AG04450 (cell line): ENCODE measurements at regions not wholly inside any gene's neighbourhood (a gene's known extent, or its start where the extent isn't known, plus 50 kb on each side); places are given as distances from the start of the nearest gene placed in this dataset.

Experiments
- CTCF ChIA-PET: fragments of 300-600, 350-600 bp; formaldehyde crosslinking; extraction: SDS; loops from one replicate; lab custom pipeline; 2022; ENCODE audit warnings: antibody characterized with exemption, inconsistent platforms; lab: Charles Lee
- POLR2A ChIA-PET: fragments of 350-600 bp; formaldehyde crosslinking; extraction: SDS; loops from one replicate; lab custom pipeline; 2021; ENCODE audit warnings: antibody characterized with exemption, inconsistent platforms; lab: Yijun Ruan, JAX
- DNase-seq: peaks from one replicate; pipeline ENCODE4 v3.0.0-alpha.2; 2011; ENCODE audit warnings: low read depth, low spot score
- H3K27ac ChIP-seq: one replicate; pipeline ENCODE4 v1.5.1; 2012; ENCODE audit warnings: low read depth, low read length, control low read depth
- H3K27me3 ChIP-seq: one replicate; pipeline ENCODE4 v1.6.0; 2012; ENCODE audit warnings: low read length; ENCODE audit not compliant: control insufficient read depth, insufficient read depth
- H3K4me3 ChIP-seq: 2 replicates; pipeline ENCODE4 v1.5.1; 2011; ENCODE audit warnings: mild to moderate bottlenecking, low read depth, low read length, control low read depth
- H3K9me3 ChIP-seq: 2 replicates; pipeline ENCODE4 v1.5.1; 2012; ENCODE audit warnings: low read length; ENCODE audit not compliant: control insufficient read depth, insufficient read depth
- TF ChIP-seq, protein P1 (sequence below): IDR thresholded peaks from 2 replicates; pipeline ENCODE4 v1.5.1; 2011; ENCODE audit warnings: low read depth, low read length, control low read depth, inconsistent platforms

- ChIA-PET CTCF (no interaction called here), POLR2A (no interaction called here)
- H3K9me3 ChIP-seq, result no peaks in the 10 kb centered on the region; the same call in 1 of the 2 replicates
- no peaks in the 10 kb centered on the region for H3K27me3 ChIP-seq
- TF ChIP-seq, protein P1, sequence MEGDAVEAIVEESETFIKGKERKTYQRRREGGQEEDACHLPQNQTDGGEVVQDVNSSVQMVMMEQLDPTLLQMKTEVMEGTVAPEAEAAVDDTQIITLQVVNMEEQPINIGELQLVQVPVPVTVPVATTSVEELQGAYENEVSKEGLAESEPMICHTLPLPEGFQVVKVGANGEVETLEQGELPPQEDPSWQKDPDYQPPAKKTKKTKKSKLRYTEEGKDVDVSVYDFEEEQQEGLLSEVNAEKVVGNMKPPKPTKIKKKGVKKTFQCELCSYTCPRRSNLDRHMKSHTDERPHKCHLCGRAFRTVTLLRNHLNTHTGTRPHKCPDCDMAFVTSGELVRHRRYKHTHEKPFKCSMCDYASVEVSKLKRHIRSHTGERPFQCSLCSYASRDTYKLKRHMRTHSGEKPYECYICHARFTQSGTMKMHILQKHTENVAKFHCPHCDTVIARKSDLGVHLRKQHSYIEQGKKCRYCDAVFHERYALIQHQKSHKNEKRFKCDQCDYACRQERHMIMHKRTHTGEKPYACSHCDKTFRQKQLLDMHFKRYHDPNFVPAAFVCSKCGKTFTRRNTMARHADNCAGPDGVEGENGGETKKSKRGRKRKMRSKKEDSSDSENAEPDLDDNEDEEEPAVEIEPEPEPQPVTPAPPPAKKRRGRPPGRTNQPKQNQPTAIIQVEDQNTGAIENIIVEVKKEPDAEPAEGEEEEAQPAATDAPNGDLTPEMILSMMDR, result no peak
- no peak overlapping the region for H3K27ac ChIP-seq
- H3K4me3 ChIP-seq, result no peak overlapping the region
- no peak for DNase-seq
Measured at GRCh38 chr11:24145411-24145810, 351.4 kb upstream of the LUZP2 start.

DNA sequence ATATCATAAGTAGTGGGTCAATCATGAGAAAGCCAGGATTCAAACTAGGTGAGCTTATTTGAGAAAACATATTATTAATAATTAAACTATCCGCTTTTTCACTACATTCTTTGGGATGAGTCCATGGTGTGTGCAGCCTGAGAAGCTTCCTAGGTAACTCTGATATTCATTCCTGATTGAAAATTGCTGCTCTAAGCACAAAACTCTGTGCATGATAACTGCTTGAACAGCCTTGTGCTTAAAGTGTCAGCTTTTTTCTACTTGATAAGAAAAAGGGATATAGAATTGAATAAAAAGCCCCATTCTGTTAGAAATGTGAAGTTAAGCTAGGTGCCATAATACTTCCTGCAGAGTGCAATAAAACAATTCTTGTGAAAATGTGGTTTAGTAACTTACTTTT is 343.5 kb upstream of the LUZP2 start:
- Histone ChIP-seq H3K27me3 (no peaks in the 10 kb centered on the region), H3K27ac (no peak overlapping the region), H3K9me3 (no peaks in the 10 kb centered on the region; the same call in 1 of the 2 replicates), H3K4me3 (no peak overlapping the region)
- TF ChIP-seq, protein P1, result no peak
- POLR2A ChIA-PET, result no interaction called here
- no peak for DNase-seq
- CTCF ChIA-PET, result no interaction called here

DNA sequence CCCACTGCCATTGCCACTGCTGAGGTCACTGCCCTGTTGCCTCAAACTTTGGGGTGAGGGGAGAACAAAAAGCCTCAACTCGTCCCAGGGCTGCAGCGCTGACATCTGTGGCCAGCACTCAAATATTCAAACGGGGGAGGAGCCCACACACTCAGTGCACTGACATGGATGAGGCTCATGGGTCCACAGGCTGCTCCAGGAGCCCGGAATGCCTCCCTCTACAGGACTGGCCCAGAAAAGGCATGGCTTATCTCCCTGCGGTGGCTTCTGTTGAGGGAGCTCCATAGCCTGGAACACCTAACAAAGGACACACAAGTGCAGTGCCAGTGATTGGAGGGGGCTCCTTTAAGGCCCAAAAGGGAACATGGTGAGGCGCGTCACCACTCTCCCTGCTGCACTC is 341.1 kb upstream of the LUZP2 start:
- POLR2A ChIA-PET, result no interaction called here
- no peak for DNase-seq
- CTCF ChIA-PET, result no interaction called here

DNA sequence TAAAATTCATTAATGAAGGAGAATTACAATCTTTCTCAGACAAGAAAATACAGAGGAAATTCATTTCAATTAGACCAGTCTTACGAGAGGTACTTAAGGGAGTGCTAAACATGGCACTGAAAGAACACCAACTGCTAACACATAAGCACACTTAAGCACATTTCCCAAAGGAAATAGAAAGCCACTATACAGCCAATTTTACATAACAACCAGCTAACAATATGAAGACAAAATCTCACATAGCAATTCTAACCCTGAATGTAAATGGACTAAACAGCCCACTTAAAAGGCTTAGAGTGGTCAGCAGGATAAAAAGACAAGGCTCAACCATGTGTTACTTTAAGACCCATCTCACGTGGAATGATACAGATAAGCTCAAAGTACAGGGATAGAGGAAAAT is 339.5 kb upstream of the LUZP2 start:
- ChIA-PET POLR2A (no interaction called here), CTCF (no interaction called here)
- Histone ChIP-seq H3K4me3 (no peak overlapping the region), H3K27ac (no peak overlapping the region), H3K9me3 (no peaks in the 10 kb centered on the region), H3K27me3 (no peaks in the 10 kb centered on the region)
- DNase-seq, result no peak
- TF ChIP-seq, protein P1, result no peak

More for the DNA sequence above, 341.1 kb upstream of the LUZP2 start:
- TF ChIP-seq, protein P1, result no peak
- H3K9me3 ChIP-seq, result no peaks in the 10 kb centered on the region
- H3K27me3 ChIP-seq, result no peaks in the 10 kb centered on the region
- no peak overlapping the region for H3K27ac ChIP-seq
- no peak overlapping the region for H3K4me3 ChIP-seq

- Histone ChIP-seq H3K9me3 (no peaks in the 10 kb centered on the region), H3K4me3 (no peak overlapping the region), H3K27ac (no peak overlapping the region), H3K27me3 (no peaks in the 10 kb centered on the region)
- ChIA-PET POLR2A (no interaction called here), CTCF (no interaction called here)
- DNase-seq, result no peak
- TF ChIP-seq, protein P1, result no peak
Measured at GRCh38 chr11:24161587-24161986, 335.3 kb upstream of the LUZP2 start.
